Tibial nerve (tissue), 4 donors: ENCODE measurements at regions not wholly inside any gene's neighbourhood (a gene's known extent, or its start where the extent isn't known, plus 50 kb on each side); places are given as distances from the start of the nearest gene placed in this dataset.

Experiments used
- CTCF ChIP-seq, 5 experiments: fragments of 200-600 bp in 3 of 5; fragments of 450-650 bp in 2 of 5; sonication (generic) in 3 of 5; IDR thresholded peaks; one replicate each; pipeline ENCODE4 v1.5.1; 2016 to 2019; ENCODE audit warnings: antibody characterized with exemption in 5 of 5, mild to moderate bottlenecking in 3 of 5, moderate library complexity in 2 of 5
- EP300 ChIP-seq, 2 donors: sonication (generic); formaldehyde crosslinking; IDR thresholded peaks; one replicate each; pipeline ENCODE4 v1.6.1; 2017; ENCODE audit warnings: antibody characterized with exemption in 2 of 2, mild to moderate bottlenecking in 1 of 2

DNA sequence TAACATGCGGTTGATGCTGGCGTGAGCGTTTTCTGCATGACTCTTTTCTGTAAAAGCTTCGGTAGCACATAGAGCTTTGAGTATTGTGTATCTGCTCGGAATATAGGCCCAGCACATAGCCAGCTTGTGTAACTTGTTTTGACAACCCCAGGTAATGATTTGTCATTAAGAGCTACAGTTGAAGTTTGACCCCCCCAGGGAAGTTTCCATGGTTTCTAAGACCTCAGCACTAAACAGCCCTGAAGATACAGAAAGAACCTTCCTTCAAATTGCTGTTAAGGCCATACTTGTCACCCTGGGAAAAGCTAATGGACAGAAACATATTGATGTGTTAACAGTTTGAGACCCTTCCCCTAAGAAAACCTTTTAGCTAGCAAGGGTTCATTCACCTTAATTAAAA, 380.7 kb downstream of the PRDM2 start:
- TF ChIP-seq CTCF (IDR thresholded peaks at IDR 0.05) (no peak), EP300 (IDR thresholded peaks at IDR 0.05) (no peak)
